ENCODE measurements at regions not wholly inside any gene's neighbourhood (a gene's known extent, or its start where the extent isn't known, plus 50 kb on each side); places are given as distances from the start of the nearest gene placed in this dataset.

DNA sequence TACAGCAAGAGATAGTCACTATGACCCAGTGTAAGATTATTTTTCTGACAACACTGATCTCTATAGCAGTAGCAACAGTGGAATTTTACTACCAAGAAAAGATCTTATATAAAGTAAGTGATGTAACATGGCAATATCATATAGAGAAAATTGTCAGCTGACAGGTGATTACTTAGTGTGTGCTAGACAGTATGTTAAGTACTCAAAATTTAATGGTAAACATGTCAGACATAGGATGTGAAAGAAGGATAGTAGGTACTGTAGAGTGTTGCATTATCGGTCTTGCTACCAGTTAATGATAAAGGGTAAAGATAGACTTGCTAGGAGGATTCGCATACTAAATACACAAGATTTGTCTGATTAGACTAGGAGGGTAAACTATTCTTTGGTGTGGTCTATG lies 247.4 kb downstream of the CYLC2 start:
- TF ChIP-seq CTCF (IDR thresholded peaks at IDR 0.05) (no peak), POLR2A (IDR thresholded peaks at IDR 0.05) (no peak)

Measured in lower leg skin (tissue), 3 donors.